ENCODE measurements at regions not wholly inside any gene's neighbourhood (a gene's known extent, or its start where the extent isn't known, plus 50 kb on each side); places are given as distances from the start of the nearest gene placed in this dataset.

- H3K27me3 ChIP-seq (ENCODE audit: low read depth) = no peaks in the 10 kb centered on the region
- intact Hi-C loops (cut with DNase I) = no loop called here
- peaks cover 6% of the 10 kb centered on the region for H3K4me1 ChIP-seq
- H3K36me3 ChIP-seq = no peaks in the 10 kb centered on the region
- no peak overlapping the region for H3K27ac ChIP-seq
- TF ChIP-seq CTCF (IDR thresholded peaks at IDR 0.05) = no peak
- no peak for ATAC-seq
- no peak for DNase-seq
- no peak overlapping the region for H3K4me3 ChIP-seq
- H3K9me3 ChIP-seq = peaks cover 13% of the 10 kb centered on the region
Measured at GRCh38 chr15:69691307-69692015, 238.8 kb downstream of the RPLP1 start.

- H3K4me1 ChIP-seq = no peaks in the 10 kb centered on the region
- no peak overlapping the region for H3K27ac ChIP-seq
- intact Hi-C loops (cut with DNase I) = no loop called here
- TF ChIP-seq CTCF (IDR thresholded peaks at IDR 0.05) = no peak
- H3K36me3 ChIP-seq = no peaks in the 10 kb centered on the region
- peaks cover 13% of the 10 kb centered on the region for H3K9me3 ChIP-seq
- ATAC-seq (no peak), DNase-seq (no peak)
- H3K4me3 ChIP-seq = no peak overlapping the region
- no peaks in the 10 kb centered on the region for H3K27me3 ChIP-seq (ENCODE audit: low read depth)
Measured at GRCh38 chr15:69692342-69692741, 239.7 kb downstream of the RPLP1 start.

GRCh38 chr15:69693059-69693458, 240.4 kb downstream of the RPLP1 start:
- ATAC-seq (no peak), DNase-seq (no peak)
- Histone ChIP-seq H3K36me3 (no peaks in the 10 kb centered on the region), H3K9me3 (peaks cover 13% of the 10 kb centered on the region), H3K27ac (no peak overlapping the region), H3K4me1 (no peaks in the 10 kb centered on the region), H3K4me3 (no peak overlapping the region), H3K27me3 (ENCODE audit: low read depth) (no peaks in the 10 kb centered on the region)
- intact Hi-C loops (cut with DNase I) = no loop called here
- no peak for TF ChIP-seq CTCF (IDR thresholded peaks at IDR 0.05)

- DNase-seq (no peak), ATAC-seq (no peak)
- no peak for TF ChIP-seq CTCF (IDR thresholded peaks at IDR 0.05)
- Histone ChIP-seq H3K27ac (no peak overlapping the region), H3K36me3 (no peaks in the 10 kb centered on the region), H3K4me3 (no peak overlapping the region), H3K4me1 (no peaks in the 10 kb centered on the region), H3K27me3 (ENCODE audit: low read depth) (no peaks in the 10 kb centered on the region), H3K9me3 (no peaks in the 10 kb centered on the region)
- intact Hi-C loops (cut with DNase I) = no loop called here
Measured at GRCh38 chr15:69696946-69697345, 244.3 kb downstream of the RPLP1 start.

- Histone ChIP-seq H3K9me3 (no peaks in the 10 kb centered on the region), H3K4me1 (no peaks in the 10 kb centered on the region), H3K27ac (no peak overlapping the region), H3K36me3 (no peaks in the 10 kb centered on the region), H3K4me3 (no peak overlapping the region), H3K27me3 (ENCODE audit: low read depth) (no peaks in the 10 kb centered on the region)
- DNase-seq = no peak
- intact Hi-C loops (cut with DNase I) = no loop called here
- no peak for ATAC-seq
- TF ChIP-seq CTCF (IDR thresholded peaks at IDR 0.05) = no peak
Measured at GRCh38 chr15:69697916-69698315, 245.3 kb downstream of the RPLP1 start.
